ENCODE measurements at regions not wholly inside any gene's neighbourhood (a gene's known extent, or its start where the extent isn't known, plus 50 kb on each side); places are given as distances from the start of the nearest gene placed in this dataset.

- ChIA-PET CTCF (no interaction called here), POLR2A (no interaction called here)
- Histone ChIP-seq H3K36me3 (ENCODE audit: control insufficient read depth in 2 of 2, extremely low read depth in 1 of 2, insufficient read depth in 1 of 2, low read length in 1 of 2) (no peaks in the 10 kb centered on the region), H3K27me3 (replicated peaks in 1 of 2; ENCODE audit: control insufficient read depth in 2 of 2, extremely low read depth in 1 of 2, insufficient read depth in 2 of 2, low read length in 1 of 2) (no peaks in the 10 kb centered on the region), H3K9me3 (no peaks in the 10 kb centered on the region), H3K4me3 (ENCODE audit: control insufficient read depth in 1 of 2, extremely low read depth in 1 of 2, low read length in 1 of 2) (no peak overlapping the region), H3K27ac (ENCODE audit: low read length) (no peak overlapping the region), H3K4me1 (ENCODE audit: control insufficient read depth in 1 of 2, extremely low read depth in 1 of 2, insufficient read depth in 2 of 2, low read length in 2 of 2) (peaks cover 0 to 2% of the 10 kb centered on the region in 2 experiments)
- H3K4me1 Mint-ChIP-seq: no peaks in the 10 kb centered on the region
- no peaks in the 10 kb centered on the region for H3K27me3 Mint-ChIP-seq
- no peak for DNase-seq
- no peak overlapping the region for H3K4me3 Mint-ChIP-seq
- no peak overlapping the region for H3K27ac Mint-ChIP-seq
- no CpG with 5 or more reads among the region's 2 CpGs for WGBS (ENCODE audit: insufficient coverage)
- ATAC-seq (replicated peaks in 1 of 4): no peak
- H3K36me3 Mint-ChIP-seq: no peaks in the 10 kb centered on the region
- H3K9me3 Mint-ChIP-seq: peaks cover 0 to 12% (median 10%) of the 10 kb centered on the region in 3 donors
Observed at GRCh38 chr13:105329359-105329758, 1206.1 kb downstream of the EFNB2 start.

GRCh38 chr13:105328212-105328611, 1207.2 kb downstream of the EFNB2 start:
- no peaks in the 10 kb centered on the region for H3K36me3 ChIP-seq (ENCODE audit: control insufficient read depth in 2 of 2, extremely low read depth in 1 of 2, insufficient read depth in 1 of 2, low read length in 1 of 2)
- H3K4me1 ChIP-seq (ENCODE audit: control insufficient read depth in 1 of 2, extremely low read depth in 1 of 2, insufficient read depth in 2 of 2, low read length in 2 of 2): peaks cover 0 to 2% of the 10 kb centered on the region in 2 experiments
- no peaks in the 10 kb centered on the region for H3K27me3 ChIP-seq (replicated peaks in 1 of 2; ENCODE audit: control insufficient read depth in 2 of 2, extremely low read depth in 1 of 2, insufficient read depth in 2 of 2, low read length in 1 of 2)
- Mint-ChIP-seq H3K27ac (no peak overlapping the region), H3K4me3 (no peak overlapping the region), H3K36me3 (no peaks in the 10 kb centered on the region), H3K4me1 (no peaks in the 10 kb centered on the region), H3K27me3 (no peaks in the 10 kb centered on the region), H3K9me3 (peaks cover 0 to 12% (median 10%) of the 10 kb centered on the region in 3 donors)
- 60% methylated on average over 1 of the region's 4 CpGs for WGBS (ENCODE audit: insufficient coverage)
- no peak overlapping the region for H3K4me3 ChIP-seq (ENCODE audit: control insufficient read depth in 1 of 2, extremely low read depth in 1 of 2, low read length in 1 of 2)
- CTCF ChIA-PET: no interaction called here
- ATAC-seq (replicated peaks in 1 of 4) (no peak), DNase-seq (no peak)
- H3K9me3 ChIP-seq: no peaks in the 10 kb centered on the region
- no peak overlapping the region for H3K27ac ChIP-seq (ENCODE audit: low read length)
- POLR2A ChIA-PET: no interaction called here

GRCh38 chr13:105327581-105328126, 1207.8 kb downstream of the EFNB2 start:
- no peak for ATAC-seq (replicated peaks in 1 of 4)
- Mint-ChIP-seq H3K4me3 (no peak overlapping the region), H3K4me1 (no peaks in the 10 kb centered on the region), H3K36me3 (no peaks in the 10 kb centered on the region), H3K27ac (no peak overlapping the region), H3K9me3 (peaks cover 0 to 12% (median 10%) of the 10 kb centered on the region in 3 donors), H3K27me3 (no peaks in the 10 kb centered on the region)
- Histone ChIP-seq H3K27me3 (replicated peaks in 1 of 2; ENCODE audit: control insufficient read depth in 2 of 2, extremely low read depth in 1 of 2, insufficient read depth in 2 of 2, low read length in 1 of 2) (no peaks in the 10 kb centered on the region), H3K9me3 (no peaks in the 10 kb centered on the region), H3K27ac (ENCODE audit: low read length) (no peak overlapping the region), H3K4me1 (ENCODE audit: control insufficient read depth in 1 of 2, extremely low read depth in 1 of 2, insufficient read depth in 2 of 2, low read length in 2 of 2) (peaks cover 0 to 2% of the 10 kb centered on the region in 2 experiments), H3K4me3 (ENCODE audit: control insufficient read depth in 1 of 2, extremely low read depth in 1 of 2, low read length in 1 of 2) (no peak overlapping the region), H3K36me3 (ENCODE audit: control insufficient read depth in 2 of 2, extremely low read depth in 1 of 2, insufficient read depth in 1 of 2, low read length in 1 of 2) (no peaks in the 10 kb centered on the region)
- WGBS (ENCODE audit: insufficient coverage): no CpG with 5 or more reads among the region's 3 CpGs
- CTCF ChIA-PET: no interaction called here
- POLR2A ChIA-PET: interaction anchor here in 1 of 2 donors (0.5 kb wide), 1 partner anchor 12 kb away, joined by 3 read pairs; no protein-coding TSS in a partner anchor
- DNase-seq: no peak

- DNase-seq: no peak
Observed at GRCh38 chr13:105319875-105320274, 1215.6 kb downstream of the EFNB2 start.

GRCh38 chr13:105316731-105317130, 1218.7 kb downstream of the EFNB2 start:
- ATAC-seq (replicated peaks in 1 of 4) (no peak), DNase-seq (no peak)
- Mint-ChIP-seq H3K4me1 (no peaks in the 10 kb centered on the region), H3K36me3 (no peaks in the 10 kb centered on the region), H3K9me3 (no peaks in the 10 kb centered on the region), H3K27me3 (no peaks in the 10 kb centered on the region), H3K27ac (no peak overlapping the region), H3K4me3 (no peak overlapping the region)
- ChIA-PET CTCF (no interaction called here), POLR2A (no interaction called here)
- Histone ChIP-seq H3K27ac (ENCODE audit: low read length) (no peak overlapping the region), H3K9me3 (no peaks in the 10 kb centered on the region), H3K4me1 (ENCODE audit: control insufficient read depth in 1 of 2, extremely low read depth in 1 of 2, insufficient read depth in 2 of 2, low read length in 2 of 2) (no peaks in the 10 kb centered on the region), H3K4me3 (ENCODE audit: control insufficient read depth in 1 of 2, extremely low read depth in 1 of 2, low read length in 1 of 2) (no peak overlapping the region), H3K27me3 (replicated peaks in 1 of 2; ENCODE audit: control insufficient read depth in 2 of 2, extremely low read depth in 1 of 2, insufficient read depth in 2 of 2, low read length in 1 of 2) (no peaks in the 10 kb centered on the region), H3K36me3 (ENCODE audit: control insufficient read depth in 2 of 2, extremely low read depth in 1 of 2, insufficient read depth in 1 of 2, low read length in 1 of 2) (no peaks in the 10 kb centered on the region)
- WGBS (ENCODE audit: insufficient coverage): no CpG with 5 or more reads among the region's 4 CpGs

More at GRCh38 chr13:105319875-105320274, 1215.6 kb downstream of the EFNB2 start:
- no peaks in the 10 kb centered on the region for H3K27me3 Mint-ChIP-seq
- ChIA-PET CTCF (no interaction called here), POLR2A (no interaction called here)
- H3K9me3 Mint-ChIP-seq: no peaks in the 10 kb centered on the region
- no peak overlapping the region for H3K4me3 ChIP-seq (ENCODE audit: control insufficient read depth in 1 of 2, extremely low read depth in 1 of 2, low read length in 1 of 2)
- no peaks in the 10 kb centered on the region for H3K4me1 ChIP-seq (ENCODE audit: control insufficient read depth in 1 of 2, extremely low read depth in 1 of 2, insufficient read depth in 2 of 2, low read length in 2 of 2)
- H3K9me3 ChIP-seq: no peaks in the 10 kb centered on the region
- no peaks in the 10 kb centered on the region for H3K27me3 ChIP-seq (replicated peaks in 1 of 2; ENCODE audit: control insufficient read depth in 2 of 2, extremely low read depth in 1 of 2, insufficient read depth in 2 of 2, low read length in 1 of 2)
- H3K36me3 Mint-ChIP-seq: no peaks in the 10 kb centered on the region
- H3K4me3 Mint-ChIP-seq: no peak overlapping the region
- ATAC-seq (replicated peaks in 1 of 4): no peak
- no peaks in the 10 kb centered on the region for H3K36me3 ChIP-seq (ENCODE audit: control insufficient read depth in 2 of 2, extremely low read depth in 1 of 2, insufficient read depth in 1 of 2, low read length in 1 of 2)
- H3K4me1 Mint-ChIP-seq: no peaks in the 10 kb centered on the region
- no peak overlapping the region for H3K27ac ChIP-seq (ENCODE audit: low read length)
- WGBS (ENCODE audit: insufficient coverage): 72% methylated on average over 3 of the region's 6 CpGs
- H3K27ac Mint-ChIP-seq: no peak overlapping the region

- Histone ChIP-seq H3K9me3 (no peaks in the 10 kb centered on the region), H3K4me3 (ENCODE audit: control insufficient read depth in 1 of 2, extremely low read depth in 1 of 2, low read length in 1 of 2) (no peak overlapping the region), H3K27ac (ENCODE audit: low read length) (no peak overlapping the region), H3K27me3 (replicated peaks in 1 of 2; ENCODE audit: control insufficient read depth in 2 of 2, extremely low read depth in 1 of 2, insufficient read depth in 2 of 2, low read length in 1 of 2) (no peaks in the 10 kb centered on the region), H3K36me3 (ENCODE audit: control insufficient read depth in 2 of 2, extremely low read depth in 1 of 2, insufficient read depth in 1 of 2, low read length in 1 of 2) (no peaks in the 10 kb centered on the region), H3K4me1 (ENCODE audit: control insufficient read depth in 1 of 2, extremely low read depth in 1 of 2, insufficient read depth in 2 of 2, low read length in 2 of 2) (no peaks in the 10 kb centered on the region)
- no peak overlapping the region for H3K4me3 Mint-ChIP-seq
- DNase-seq: no peak
- POLR2A ChIA-PET: no interaction called here
- no peak overlapping the region for H3K27ac Mint-ChIP-seq
- CTCF ChIA-PET: no interaction called here
- no peaks in the 10 kb centered on the region for H3K36me3 Mint-ChIP-seq
- no peak for ATAC-seq (replicated peaks in 1 of 4)
- no peaks in the 10 kb centered on the region for H3K9me3 Mint-ChIP-seq
- no peaks in the 10 kb centered on the region for H3K27me3 Mint-ChIP-seq
- no peaks in the 10 kb centered on the region for H3K4me1 Mint-ChIP-seq
- no CpG with 5 or more reads among the region's 2 CpGs for WGBS (ENCODE audit: insufficient coverage)
Observed at GRCh38 chr13:105312906-105313305, 1222.6 kb downstream of the EFNB2 start.

GRCh38 chr13:105311094-105311493, 1224.4 kb downstream of the EFNB2 start:
- CTCF ChIA-PET: no interaction called here
- no peaks in the 10 kb centered on the region for H3K9me3 Mint-ChIP-seq
- 100% methylated on average over 2 of the region's 4 CpGs for WGBS (ENCODE audit: insufficient coverage)

More at GRCh38 chr13:105311094-105311493, 1224.4 kb downstream of the EFNB2 start:
- Mint-ChIP-seq H3K27me3 (no peaks in the 10 kb centered on the region), H3K27ac (no peak overlapping the region), H3K36me3 (no peaks in the 10 kb centered on the region), H3K4me1 (no peaks in the 10 kb centered on the region), H3K4me3 (no peak overlapping the region)
- Histone ChIP-seq H3K27me3 (replicated peaks in 1 of 2; ENCODE audit: control insufficient read depth in 2 of 2, extremely low read depth in 1 of 2, insufficient read depth in 2 of 2, low read length in 1 of 2) (no peaks in the 10 kb centered on the region), H3K27ac (ENCODE audit: low read length) (no peak overlapping the region), H3K4me1 (ENCODE audit: control insufficient read depth in 1 of 2, extremely low read depth in 1 of 2, insufficient read depth in 2 of 2, low read length in 2 of 2) (no peaks in the 10 kb centered on the region), H3K4me3 (ENCODE audit: control insufficient read depth in 1 of 2, extremely low read depth in 1 of 2, low read length in 1 of 2) (no peak overlapping the region), H3K36me3 (ENCODE audit: control insufficient read depth in 2 of 2, extremely low read depth in 1 of 2, insufficient read depth in 1 of 2, low read length in 1 of 2) (no peaks in the 10 kb centered on the region), H3K9me3 (no peaks in the 10 kb centered on the region)
- POLR2A ChIA-PET: no interaction called here
- no peak for DNase-seq
- no peak for ATAC-seq (replicated peaks in 1 of 4)
